Adrenal gland (tissue), 5 donors: ENCODE measurements at regions not wholly inside any gene's neighbourhood (a gene's known extent, or its start where the extent isn't known, plus 50 kb on each side); places are given as distances from the start of the nearest gene placed in this dataset.
"Not testable (repeated sequence)": the region's sequence is repeated elsewhere in the genome, so short reads cannot be mapped to it uniquely, and the experiment has no call there.

Source experiments
- POLR2A ChIP-seq, 2 donors: fragments of 450-650 bp; IDR thresholded peaks; one replicate each; pipeline ENCODE4 v1.6.1; 2017; ENCODE audit warnings: antibody characterized with exemption in 2 of 2, mild to moderate bottlenecking in 2 of 2, moderate library complexity in 1 of 2
- TF ChIP-seq, protein P1 (sequence below), 6 experiments: fragments of 450-650 bp in 4 of 6; fragments of 200-600 bp in 2 of 6; sonication (generic) in 1 of 6; IDR thresholded peaks; 1 replicate in 5 of 6; 2 replicates in 1 of 6; pipeline versions ENCODE4 v1.5.1 to v1.8.0; 2016 to 2021; ENCODE audit warnings: antibody characterized with exemption in 6 of 6, mild to moderate bottlenecking in 2 of 6, moderate library complexity in 1 of 6
- donor health status: DM: no; HTN: no; CAD: no.

DNA sequence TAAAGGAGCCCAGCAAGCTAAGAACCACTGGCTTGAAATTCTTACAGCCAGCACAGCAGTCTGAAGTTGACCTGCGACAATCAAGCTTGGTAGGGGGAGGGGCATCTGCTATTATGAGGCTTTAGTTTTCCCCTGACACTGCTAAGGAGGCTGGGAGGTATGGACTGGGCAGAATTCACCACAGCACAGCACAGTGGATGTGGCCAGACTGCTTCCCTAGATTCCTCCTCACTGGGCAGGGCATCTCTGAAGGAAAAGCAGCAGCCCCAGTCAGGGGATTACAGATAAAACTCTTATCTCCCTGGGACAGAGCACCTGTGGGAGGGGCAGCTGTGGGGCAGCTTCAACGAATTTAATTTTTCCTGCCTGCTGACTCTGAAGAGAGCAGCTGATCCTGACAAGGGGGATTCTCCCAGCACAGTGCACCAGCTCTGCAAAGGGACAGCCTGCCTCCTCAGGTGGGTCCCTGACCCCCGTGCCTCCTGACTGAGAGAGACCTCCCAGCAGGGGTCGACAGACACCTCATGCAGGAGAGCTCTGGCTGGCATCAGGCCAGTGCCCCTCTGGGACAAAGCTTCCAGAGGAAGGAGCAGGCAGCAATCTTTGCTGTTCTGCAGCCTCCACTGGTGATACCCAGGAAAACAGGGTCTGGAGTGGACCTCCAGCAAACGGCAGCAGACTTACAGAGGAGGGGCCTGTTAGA lies 71.6 kb upstream of the CARMIL1 start:
- TF ChIP-seq, protein P1, sequence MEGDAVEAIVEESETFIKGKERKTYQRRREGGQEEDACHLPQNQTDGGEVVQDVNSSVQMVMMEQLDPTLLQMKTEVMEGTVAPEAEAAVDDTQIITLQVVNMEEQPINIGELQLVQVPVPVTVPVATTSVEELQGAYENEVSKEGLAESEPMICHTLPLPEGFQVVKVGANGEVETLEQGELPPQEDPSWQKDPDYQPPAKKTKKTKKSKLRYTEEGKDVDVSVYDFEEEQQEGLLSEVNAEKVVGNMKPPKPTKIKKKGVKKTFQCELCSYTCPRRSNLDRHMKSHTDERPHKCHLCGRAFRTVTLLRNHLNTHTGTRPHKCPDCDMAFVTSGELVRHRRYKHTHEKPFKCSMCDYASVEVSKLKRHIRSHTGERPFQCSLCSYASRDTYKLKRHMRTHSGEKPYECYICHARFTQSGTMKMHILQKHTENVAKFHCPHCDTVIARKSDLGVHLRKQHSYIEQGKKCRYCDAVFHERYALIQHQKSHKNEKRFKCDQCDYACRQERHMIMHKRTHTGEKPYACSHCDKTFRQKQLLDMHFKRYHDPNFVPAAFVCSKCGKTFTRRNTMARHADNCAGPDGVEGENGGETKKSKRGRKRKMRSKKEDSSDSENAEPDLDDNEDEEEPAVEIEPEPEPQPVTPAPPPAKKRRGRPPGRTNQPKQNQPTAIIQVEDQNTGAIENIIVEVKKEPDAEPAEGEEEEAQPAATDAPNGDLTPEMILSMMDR (IDR thresholded peaks at IDR 0.05) = not testable (repeated sequence)
- TF ChIP-seq POLR2A (IDR thresholded peaks at IDR 0.05) = not testable (repeated sequence)
